WTC11 (cell line): ENCODE measurements at regions not wholly inside any gene's neighbourhood (a gene's known extent, or its start where the extent isn't known, plus 50 kb on each side); places are given as distances from the start of the nearest gene placed in this dataset.

Experiments
- E2F1 ChIP-seq: sonication (generic); formaldehyde crosslinking; IDR thresholded peaks from 2 replicates; pipeline ENCODE4 v1.8.0; 2022; ENCODE audit warnings: mild to moderate bottlenecking, missing genetic modification reagents
- ELF4 ChIP-seq: sonication (generic); formaldehyde crosslinking; IDR thresholded peaks from 2 replicates; pipeline ENCODE4 v1.8.1; 2022; ENCODE audit warnings: low read depth, mild to moderate bottlenecking, moderate library complexity, missing genetic modification reagents
- FOXP1 ChIP-seq: sonication (generic); formaldehyde crosslinking; IDR thresholded peaks from 2 replicates; pipeline ENCODE4 v1.8.0; 2022; ENCODE audit warnings: missing genetic modification reagents, mild to moderate bottlenecking, moderate library complexity, borderline replicate concordance
- FOXP4 ChIP-seq: sonication (generic); formaldehyde crosslinking; IDR thresholded peaks from 2 replicates; pipeline ENCODE4 v1.8.0; 2022; ENCODE audit warnings: mild to moderate bottlenecking, missing genetic modification reagents
- PRDM15 ChIP-seq: sonication (generic); formaldehyde crosslinking; IDR thresholded peaks from 2 replicates; pipeline ENCODE4 v1.8.0; 2022; ENCODE audit warnings: missing genetic modification reagents
- SMAD3 ChIP-seq: sonication (generic); formaldehyde crosslinking; IDR thresholded peaks from 2 replicates; pipeline ENCODE4 v1.8.0; 2022; ENCODE audit warnings: missing genetic modification reagents, mild to moderate bottlenecking, borderline replicate concordance
- SP1 ChIP-seq: sonication (generic); formaldehyde crosslinking; conservative IDR thresholded peaks from 2 replicates; pipeline ENCODE4 v1.8.1; 2022; ENCODE audit warnings: missing genetic modification reagents
- ZBTB43 ChIP-seq: sonication (generic); formaldehyde crosslinking; IDR thresholded peaks from 2 replicates; pipeline ENCODE4 v1.8.1; 2023; ENCODE audit warnings: mild to moderate bottlenecking, missing genetic modification reagents
- TF ChIP-seq, protein P1 (sequence below): fragments of 200-600 bp; IDR thresholded peaks from 2 replicates; pipeline ENCODE4 v1.8.0; 2022; ENCODE audit warnings: antibody characterized with exemption
- TF ChIP-seq, protein P2 (sequence below): sonication (generic); formaldehyde crosslinking; conservative IDR thresholded peaks from 2 replicates; pipeline ENCODE4 v1.8.1; 2022; ENCODE audit warnings: mild to moderate bottlenecking, missing genetic modification reagents

DNA sequence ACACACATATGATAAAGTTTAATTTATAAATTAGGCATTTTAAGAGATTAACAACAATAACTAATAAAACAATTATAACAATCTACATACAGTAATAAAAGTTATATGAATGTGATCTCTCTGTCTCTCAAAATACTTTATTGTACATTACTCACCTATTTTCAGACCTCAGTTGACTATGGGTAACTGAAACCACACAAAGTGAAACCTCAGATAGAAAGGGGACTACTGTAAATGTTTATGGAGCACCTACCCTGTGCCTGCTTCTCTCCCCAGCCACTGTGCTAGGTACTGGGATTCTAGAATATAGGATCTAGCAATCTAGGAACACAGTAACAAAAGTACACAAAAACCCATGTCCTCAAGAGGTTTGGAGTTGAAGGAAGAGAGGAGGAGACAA lies 63.4 kb upstream of the BTN3A2 start:
- TF ChIP-seq, protein P1, sequence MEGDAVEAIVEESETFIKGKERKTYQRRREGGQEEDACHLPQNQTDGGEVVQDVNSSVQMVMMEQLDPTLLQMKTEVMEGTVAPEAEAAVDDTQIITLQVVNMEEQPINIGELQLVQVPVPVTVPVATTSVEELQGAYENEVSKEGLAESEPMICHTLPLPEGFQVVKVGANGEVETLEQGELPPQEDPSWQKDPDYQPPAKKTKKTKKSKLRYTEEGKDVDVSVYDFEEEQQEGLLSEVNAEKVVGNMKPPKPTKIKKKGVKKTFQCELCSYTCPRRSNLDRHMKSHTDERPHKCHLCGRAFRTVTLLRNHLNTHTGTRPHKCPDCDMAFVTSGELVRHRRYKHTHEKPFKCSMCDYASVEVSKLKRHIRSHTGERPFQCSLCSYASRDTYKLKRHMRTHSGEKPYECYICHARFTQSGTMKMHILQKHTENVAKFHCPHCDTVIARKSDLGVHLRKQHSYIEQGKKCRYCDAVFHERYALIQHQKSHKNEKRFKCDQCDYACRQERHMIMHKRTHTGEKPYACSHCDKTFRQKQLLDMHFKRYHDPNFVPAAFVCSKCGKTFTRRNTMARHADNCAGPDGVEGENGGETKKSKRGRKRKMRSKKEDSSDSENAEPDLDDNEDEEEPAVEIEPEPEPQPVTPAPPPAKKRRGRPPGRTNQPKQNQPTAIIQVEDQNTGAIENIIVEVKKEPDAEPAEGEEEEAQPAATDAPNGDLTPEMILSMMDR = no peak
- TF ChIP-seq FOXP4 (CRISPR knock-in tag) (no peak), FOXP1 (CRISPR knock-in tag) (no peak), E2F1 (CRISPR knock-in tag) (no peak), SMAD3 (CRISPR knock-in tag) (no peak), ZBTB43 (CRISPR knock-in tag) (no peak), PRDM15 (CRISPR knock-in tag) (no peak), ELF4 (CRISPR knock-in tag) (no peak), SP1 (CRISPR knock-in tag) (no peak)
- TF ChIP-seq, protein P2, sequence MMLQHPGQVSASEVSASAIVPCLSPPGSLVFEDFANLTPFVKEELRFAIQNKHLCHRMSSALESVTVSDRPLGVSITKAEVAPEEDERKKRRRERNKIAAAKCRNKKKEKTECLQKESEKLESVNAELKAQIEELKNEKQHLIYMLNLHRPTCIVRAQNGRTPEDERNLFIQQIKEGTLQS (CRISPR knock-in tag) = no peak
